Choroid plexus epithelial cell (primary cell): ENCODE measurements at regions not wholly inside any gene's neighbourhood (a gene's known extent, or its start where the extent isn't known, plus 50 kb on each side); places are given as distances from the start of the nearest gene placed in this dataset.
"Not testable (repeated sequence)": the region's sequence is repeated elsewhere in the genome, so short reads cannot be mapped to it uniquely, and the experiment has no call there.

Experiments
- DNase-seq: peaks from one replicate; pipeline ENCODE4 v3.0.0-alpha.2; 2010; ENCODE audit warnings: low read depth
- H3K4me3 ChIP-seq: 2 replicates; pipeline ENCODE4 v1.5.1; 2011; ENCODE audit warnings: low read depth, mild to moderate bottlenecking, control low read depth, low read length, moderate library complexity
- TF ChIP-seq, protein P1 (sequence below): conservative IDR thresholded peaks from 2 replicates; pipeline ENCODE4 v1.5.1; 2011; ENCODE audit warnings: low read depth, mild to moderate bottlenecking, control low read depth, inconsistent platforms, low read length, moderate library complexity

DNA sequence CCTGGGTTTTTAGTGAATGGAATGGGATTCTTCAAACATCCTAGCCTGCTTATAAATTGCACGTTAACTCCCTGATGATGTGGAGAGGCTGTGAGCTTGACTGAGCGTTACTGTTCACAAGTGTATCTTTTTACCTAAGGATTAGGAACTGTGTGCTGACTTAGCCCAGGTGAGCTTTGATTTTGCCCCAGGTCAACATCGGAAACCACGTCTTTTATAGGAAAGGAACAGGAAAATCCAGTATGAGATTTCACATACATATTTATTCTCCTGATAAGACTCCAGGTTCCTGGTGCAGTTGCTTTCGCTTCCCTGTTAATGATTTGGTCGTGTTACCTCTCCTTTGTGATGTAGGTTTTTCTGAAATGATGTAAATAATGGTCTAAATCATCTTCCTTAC, 103.2 kb upstream of the BASP1 start:
- no peak for DNase-seq
- TF ChIP-seq, protein P1, sequence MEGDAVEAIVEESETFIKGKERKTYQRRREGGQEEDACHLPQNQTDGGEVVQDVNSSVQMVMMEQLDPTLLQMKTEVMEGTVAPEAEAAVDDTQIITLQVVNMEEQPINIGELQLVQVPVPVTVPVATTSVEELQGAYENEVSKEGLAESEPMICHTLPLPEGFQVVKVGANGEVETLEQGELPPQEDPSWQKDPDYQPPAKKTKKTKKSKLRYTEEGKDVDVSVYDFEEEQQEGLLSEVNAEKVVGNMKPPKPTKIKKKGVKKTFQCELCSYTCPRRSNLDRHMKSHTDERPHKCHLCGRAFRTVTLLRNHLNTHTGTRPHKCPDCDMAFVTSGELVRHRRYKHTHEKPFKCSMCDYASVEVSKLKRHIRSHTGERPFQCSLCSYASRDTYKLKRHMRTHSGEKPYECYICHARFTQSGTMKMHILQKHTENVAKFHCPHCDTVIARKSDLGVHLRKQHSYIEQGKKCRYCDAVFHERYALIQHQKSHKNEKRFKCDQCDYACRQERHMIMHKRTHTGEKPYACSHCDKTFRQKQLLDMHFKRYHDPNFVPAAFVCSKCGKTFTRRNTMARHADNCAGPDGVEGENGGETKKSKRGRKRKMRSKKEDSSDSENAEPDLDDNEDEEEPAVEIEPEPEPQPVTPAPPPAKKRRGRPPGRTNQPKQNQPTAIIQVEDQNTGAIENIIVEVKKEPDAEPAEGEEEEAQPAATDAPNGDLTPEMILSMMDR: no peak
- H3K4me3 ChIP-seq: peak overlapping the region; percentile 0

DNA sequence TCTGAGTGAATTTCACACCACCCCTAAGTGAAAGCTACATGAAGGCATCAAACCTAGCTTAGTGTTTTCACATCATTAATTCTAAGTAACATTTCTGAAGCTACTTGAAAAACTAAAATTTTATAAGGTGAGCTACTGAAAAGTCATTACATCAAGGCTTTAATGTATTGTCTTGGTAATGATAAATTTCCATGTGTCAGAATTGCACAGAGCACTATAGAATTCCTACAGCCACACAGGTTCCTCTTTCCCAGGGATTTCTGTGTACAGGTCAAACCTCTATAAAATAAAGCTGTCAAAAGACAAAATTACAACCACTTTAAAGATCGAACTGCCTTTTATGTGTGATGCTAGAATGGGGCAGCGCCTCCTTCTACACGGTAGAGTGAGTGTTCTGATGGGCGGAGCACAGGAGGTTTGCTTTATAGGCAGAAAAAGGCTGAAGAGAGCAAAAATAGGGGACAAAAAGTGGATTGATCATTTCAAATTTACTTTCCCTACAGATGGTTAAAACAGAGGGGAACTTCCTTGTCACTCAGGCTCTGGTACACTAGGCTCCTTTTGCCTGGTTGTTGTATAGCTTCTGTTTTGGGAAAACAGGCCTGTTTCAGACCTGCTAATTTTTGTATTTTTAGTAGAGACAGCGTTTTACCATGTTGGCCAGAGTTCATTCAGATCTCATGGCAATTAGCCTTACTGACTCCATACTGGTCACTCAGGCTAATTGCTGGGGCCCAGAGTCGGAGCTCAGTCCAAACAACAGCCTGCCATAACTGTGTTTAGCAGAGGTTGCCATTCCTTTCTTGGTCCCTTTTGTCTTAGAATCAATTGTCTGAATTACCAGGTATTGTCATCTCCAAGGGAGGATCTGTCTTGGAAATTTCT, 102.5 kb upstream of the BASP1 start:
- TF ChIP-seq, protein P1: no peak
- no peak overlapping the region for H3K4me3 ChIP-seq
- no peak for DNase-seq

DNA sequence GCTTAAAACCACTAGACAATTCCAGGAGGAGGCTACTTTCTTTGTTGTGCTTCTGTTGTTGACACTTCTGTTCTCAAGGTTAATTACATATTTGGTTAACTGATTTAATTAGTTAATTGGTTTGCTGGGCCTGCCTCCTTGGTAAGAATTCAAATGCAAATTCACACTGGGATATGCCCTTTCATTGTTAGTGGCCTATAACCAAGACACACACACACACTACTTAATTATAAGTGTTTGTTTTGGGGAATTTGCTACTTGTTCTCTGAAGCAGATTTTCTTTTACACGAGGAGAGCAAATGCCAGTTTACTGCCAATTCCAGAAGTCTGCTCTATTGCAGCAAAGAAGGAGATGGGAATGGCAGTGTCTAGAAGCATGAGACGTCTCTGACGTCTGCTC, 101.6 kb upstream of the BASP1 start:
- no peak overlapping the region for H3K4me3 ChIP-seq
- TF ChIP-seq, protein P1: no peak
- DNase-seq: no peak

DNA sequence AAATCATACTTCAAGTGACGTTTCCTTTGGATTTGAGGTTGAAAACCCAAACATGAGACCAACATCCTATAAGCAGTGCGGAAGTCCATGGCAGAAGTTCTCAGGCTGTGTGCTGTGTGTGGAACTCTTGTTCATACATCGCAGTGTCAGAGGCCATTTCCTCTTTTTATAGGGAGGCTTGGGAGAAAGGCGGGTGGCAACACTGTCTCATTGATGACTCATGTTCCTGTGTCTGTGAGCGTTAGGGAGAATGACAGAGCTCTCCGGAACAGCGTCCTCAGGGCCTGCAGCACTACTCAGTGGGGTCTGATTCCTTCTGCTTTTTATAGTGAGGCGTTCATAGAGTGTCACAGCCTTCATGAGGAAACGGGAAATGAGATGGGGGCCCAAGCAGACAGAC, 98.8 kb upstream of the BASP1 start:
- DNase-seq: peak; percentile 95
- TF ChIP-seq, protein P1: no peak
- H3K4me3 ChIP-seq: no peak overlapping the region

DNA sequence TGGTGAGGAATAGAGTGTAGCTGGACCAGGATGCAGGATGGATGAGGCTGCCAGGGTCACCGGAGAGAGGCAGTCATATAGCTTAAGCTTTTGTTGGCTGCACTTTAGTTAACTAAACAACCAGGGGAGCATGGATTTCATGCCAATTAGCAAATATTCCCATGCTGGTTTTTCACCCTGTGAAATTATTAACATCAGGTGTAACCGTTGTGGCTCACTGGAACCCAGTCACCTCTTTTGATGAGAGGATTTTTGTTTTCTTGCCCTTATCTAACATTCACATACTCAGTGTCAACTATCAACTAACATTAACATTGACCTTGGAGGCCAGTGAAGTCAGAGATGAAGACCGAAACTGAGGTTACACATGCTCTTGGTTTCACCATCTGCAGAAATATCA, 97.2 kb upstream of the BASP1 start:
- TF ChIP-seq, protein P1: no peak
- no peak for DNase-seq
- no peak overlapping the region for H3K4me3 ChIP-seq

DNA sequence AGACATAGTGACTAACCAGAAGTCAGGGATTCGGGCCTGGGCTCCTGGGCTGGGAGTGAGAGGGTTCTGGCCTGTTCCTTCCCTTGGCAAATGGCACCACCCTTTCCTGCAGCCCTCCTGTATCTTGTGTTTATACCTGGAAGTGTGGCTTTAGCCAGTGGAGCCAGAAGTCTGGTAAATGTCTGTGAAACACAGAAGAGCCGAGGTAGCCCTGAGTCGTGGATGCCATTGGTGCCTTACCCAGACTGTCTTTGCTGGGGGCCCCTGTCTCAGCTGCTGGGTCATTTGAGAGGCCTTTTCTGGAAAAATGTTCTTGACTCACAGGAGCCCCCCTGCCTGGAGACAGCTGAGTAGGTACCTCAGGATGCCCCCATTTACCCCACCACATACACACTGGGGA, 95.7 kb upstream of the BASP1 start:
- TF ChIP-seq, protein P1: no peak
- no peak for DNase-seq

DNA sequence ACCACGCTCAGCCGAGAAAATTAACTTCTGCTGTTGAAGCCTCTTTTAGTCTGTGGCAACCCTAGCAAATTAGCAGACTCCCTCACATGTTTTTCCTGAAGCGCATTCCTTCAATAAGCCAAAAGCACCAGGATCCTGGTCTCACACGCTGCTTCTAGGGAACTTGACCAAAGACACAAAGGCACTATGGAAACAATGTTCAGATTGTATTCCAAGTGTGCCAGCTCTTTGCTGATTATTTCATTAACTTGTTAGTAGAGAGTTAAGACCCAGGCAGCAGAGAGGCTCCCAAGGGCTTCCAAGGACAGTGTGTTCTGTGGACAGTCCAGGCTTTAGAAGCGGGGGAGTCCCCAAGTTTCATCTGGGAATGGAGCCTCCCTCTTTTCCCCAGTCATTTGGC, 94.4 kb upstream of the BASP1 start:
- H3K4me3 ChIP-seq: no peak overlapping the region
- TF ChIP-seq, protein P1: no peak
- peak; percentile 29 for DNase-seq

More for the DNA sequence above, 95.7 kb upstream of the BASP1 start:
- no peak overlapping the region for H3K4me3 ChIP-seq

DNA sequence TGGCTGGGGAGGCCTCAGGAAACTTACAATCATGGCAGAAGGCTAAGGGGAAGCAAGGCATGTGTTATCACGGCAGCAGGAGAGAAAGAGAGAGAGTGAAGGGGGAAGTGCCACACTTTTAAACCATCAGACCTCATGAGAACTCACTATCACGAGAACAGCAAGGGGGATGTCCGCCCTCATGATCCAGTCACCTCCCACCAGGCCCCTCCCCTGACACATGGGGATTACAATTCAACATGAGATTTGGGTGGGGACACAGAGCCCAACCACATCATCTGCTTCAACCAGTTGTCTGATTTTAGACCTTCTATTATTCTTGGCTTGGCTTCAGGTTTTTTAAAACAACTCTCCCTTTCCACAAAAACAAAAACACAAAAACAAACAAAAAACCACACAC, 93.7 kb upstream of the BASP1 start:
- peak; percentile 39 for DNase-seq
- not testable (repeated sequence) for H3K4me3 ChIP-seq
